ENCODE measurements at regions not wholly inside any gene's neighbourhood (a gene's known extent, or its start where the extent isn't known, plus 50 kb on each side); places are given as distances from the start of the nearest gene placed in this dataset.
"Not testable (repeated sequence)": the region's sequence is repeated elsewhere in the genome, so short reads cannot be mapped to it uniquely, and the experiment has no call there.

- no peak for DNase-seq
Measured at GRCh38 chr9:88837731-88838130, 153.5 kb upstream of the S1PR3 start.

GRCh38 chr9:88849878-88850277, 141.4 kb upstream of the S1PR3 start:
- not testable (repeated sequence) for DNase-seq

GRCh38 chr9:88852794-88853193, 138.5 kb upstream of the S1PR3 start:
- DNase-seq: no peak

- no peak for DNase-seq
Measured at GRCh38 chr9:88870627-88871026, 120.6 kb upstream of the S1PR3 start.

- DNase-seq: no peak
Measured at GRCh38 chr9:88871669-88872068, 119.6 kb upstream of the S1PR3 start.

- DNase-seq: no peak
Measured at GRCh38 chr9:88872192-88872946, 118.9 kb upstream of the S1PR3 start.

GRCh38 chr9:88873635-88874034, 117.6 kb upstream of the S1PR3 start:
- DNase-seq: no peak

GRCh38 chr9:88874391-88874790, 116.9 kb upstream of the S1PR3 start:
- DNase-seq: no peak

- no peak for DNase-seq
Measured at GRCh38 chr9:88875400-88876120, 115.7 kb upstream of the S1PR3 start.

GRCh38 chr9:88880199-88880598, 111.1 kb upstream of the S1PR3 start:
- DNase-seq: no peak

GRCh38 chr9:88884291-88884690, 107.0 kb upstream of the S1PR3 start:
- DNase-seq: not testable (repeated sequence)

GRCh38 chr9:88886762-88887161, 104.5 kb upstream of the S1PR3 start:
- DNase-seq: not testable (repeated sequence)

GRCh38 chr9:88889386-88889785, 101.9 kb upstream of the S1PR3 start:
- DNase-seq: no peak

GRCh38 chr9:88890546-88890945, 100.7 kb upstream of the S1PR3 start:
- no peak for DNase-seq

- no peak for DNase-seq
Measured at GRCh38 chr9:88891040-88891439, 100.2 kb upstream of the S1PR3 start.

- DNase-seq: no peak
Measured at GRCh38 chr9:88892724-88893123, 98.5 kb upstream of the S1PR3 start.

- no peak for DNase-seq
Measured at GRCh38 chr9:88897081-88897480, 94.2 kb upstream of the S1PR3 start.

GRCh38 chr9:88898039-88898720, 93.1 kb upstream of the S1PR3 start:
- no peak for DNase-seq

- DNase-seq: no peak
Measured at GRCh38 chr9:88905506-88905905, 85.8 kb upstream of the S1PR3 start.

GRCh38 chr9:88915916-88916315, 75.4 kb upstream of the S1PR3 start:
- no peak for DNase-seq

GRCh38 chr9:88916894-88917293, 74.4 kb upstream of the S1PR3 start:
- DNase-seq: no peak

GRCh38 chr9:88917375-88917774, 73.9 kb upstream of the S1PR3 start:
- DNase-seq: no peak
